NOMO-1 (cell line): ENCODE measurements at regions not wholly inside any gene's neighbourhood (a gene's known extent, or its start where the extent isn't known, plus 50 kb on each side); places are given as distances from the start of the nearest gene placed in this dataset.
A peak's percentile ranks its signal among the peaks of the same experiment; 100 is the strongest.

Experiments
- DNase-seq, 2 experiments: peaks; one replicate each; lab custom pipeline; 2025; ENCODE audit not compliant: unreplicated experiment in 2 of 2; lab: John Stamatoyannopoulos, UW

GRCh38 chr11:105553025-105553424 lies 56.8 kb upstream of the GRIA4 start:
- DNase-seq = no peak

- DNase-seq = peak in 1 of 2 experiments; percentile 43
Measured at GRCh38 chr11:105548359-105548758, 61.5 kb upstream of the GRIA4 start.

GRCh38 chr11:105538588-105538987 lies 71.3 kb upstream of the GRIA4 start:
- DNase-seq = no peak

GRCh38 chr11:105537531-105537930 lies 72.3 kb upstream of the GRIA4 start:
- DNase-seq = no peak

- DNase-seq = no peak
Measured at GRCh38 chr11:105524286-105524685, 85.6 kb upstream of the GRIA4 start.

GRCh38 chr11:105520706-105521345 lies 89.0 kb upstream of the GRIA4 start:
- no peak for DNase-seq

GRCh38 chr11:105507496-105508254 lies 102.2 kb upstream of the GRIA4 start:
- DNase-seq = no peak

- DNase-seq = no peak
Measured at GRCh38 chr11:105492010-105492409, 117.9 kb upstream of the GRIA4 start.

- no peak for DNase-seq
Measured at GRCh38 chr11:105491394-105491793, 118.5 kb upstream of the GRIA4 start.

GRCh38 chr11:105490333-105490732 lies 119.5 kb upstream of the GRIA4 start:
- DNase-seq = no peak

- DNase-seq = no peak
Measured at GRCh38 chr11:105489446-105489845, 120.4 kb upstream of the GRIA4 start.

- no peak for DNase-seq
Measured at GRCh38 chr11:105486929-105487328, 122.9 kb upstream of the GRIA4 start.

GRCh38 chr11:105469931-105470330 lies 139.9 kb upstream of the GRIA4 start:
- no peak for DNase-seq

GRCh38 chr11:105468154-105468553 lies 141.7 kb upstream of the GRIA4 start:
- DNase-seq = no peak

- DNase-seq = no peak
Measured at GRCh38 chr11:105466582-105467228, 143.2 kb upstream of the GRIA4 start.

- no peak for DNase-seq
Measured at GRCh38 chr11:105458071-105458470, 151.8 kb upstream of the GRIA4 start.

- DNase-seq = no peak
Measured at GRCh38 chr11:105456950-105457349, 152.9 kb upstream of the GRIA4 start.

- DNase-seq = no peak
Measured at GRCh38 chr11:105449100-105449734, 160.7 kb upstream of the GRIA4 start.

- DNase-seq = no peak
Measured at GRCh38 chr11:105448703-105449079, 161.2 kb upstream of the GRIA4 start.

- DNase-seq = no peak
Measured at GRCh38 chr11:105447936-105448702, 161.8 kb upstream of the GRIA4 start.

GRCh38 chr11:105443623-105444022 lies 166.2 kb upstream of the GRIA4 start:
- no peak for DNase-seq
